SK-N-SH (cell line): ENCODE measurements at regions not wholly inside any gene's neighbourhood (a gene's known extent, or its start where the extent isn't known, plus 50 kb on each side); places are given as distances from the start of the nearest gene placed in this dataset.

ENCODE experiments used
- CTCF ChIA-PET: fragments of 300-600, 350-600 bp; formaldehyde crosslinking; extraction: SDS; loops from one replicate; lab custom pipeline; 2021; lab: Yijun Ruan, JAX
- POLR2A ChIA-PET: fragments of 350-600 bp; sonication (Branson Sonifier 250); formaldehyde crosslinking; extraction: SDS; loops from one replicate; lab custom pipeline; 2020; ENCODE audit warnings: antibody characterized with exemption, inconsistent platforms; lab: Yijun Ruan, JAX
- DNase-seq: peaks from one replicate; pipeline ENCODE4 v3.0.0; 2012
- H2AFZ ChIP-seq: fragments of 200-600 bp; sonication (generic); 2 replicates; pipeline ENCODE4 v1.8.1; 2016; ENCODE audit warnings: antibody characterized with exemption, mild to moderate bottlenecking, low read depth
- H3F3A ChIP-seq: fragments of 200-600 bp; sonication (generic); replicated peaks from 2 replicates; pipeline ENCODE3; 2016; ENCODE audit warnings: antibody characterized with exemption, mild to moderate bottlenecking; ENCODE audit not compliant: insufficient read depth
- H3K27ac ChIP-seq, 2 experiments: fragments of 200-500 bp in 1 of 2; fragments of 200-600 bp in 1 of 2; sonication (Bioruptor generic) in 1 of 2; sonication (generic), shearing (Covaris generic) in 1 of 2; 2 replicates each; pipeline versions ENCODE4 v1.5.1 to v1.6.1; 2014 to 2016; ENCODE audit warnings: low read depth in 2 of 2, inconsistent platforms in 1 of 2, low read length in 1 of 2, mild to moderate bottlenecking in 1 of 2, mixed read lengths in 1 of 2
- H3K27me3 ChIP-seq: fragments of 200-600 bp; sonication (generic), shearing (Covaris generic); 2 replicates; pipeline ENCODE4 v1.6.1; 2016; ENCODE audit warnings: mixed run types; ENCODE audit not compliant: insufficient read depth
- H3K36me3 ChIP-seq, 2 experiments: fragments of 200-500 bp in 1 of 2; fragments of 200-600 bp in 1 of 2; sonication (Bioruptor generic) in 1 of 2; sonication (generic) in 1 of 2; replicated peaks in 1 of 2; 2 replicates each; pipeline versions ENCODE3 to v1.5.1; 2014 to 2016; ENCODE audit warnings: low read length in 1 of 2, mild to moderate bottlenecking in 1 of 2; ENCODE audit not compliant: insufficient read depth in 2 of 2, control insufficient read depth in 1 of 2
- H3K4me1 ChIP-seq, 2 experiments: fragments of 200-500 bp in 1 of 2; fragments of 200-600 bp in 1 of 2; sonication (Bioruptor generic) in 1 of 2; sonication (generic), shearing (Covaris generic) in 1 of 2; 2 replicates each; pipeline versions ENCODE4 v1.5.1 to v1.6.1; 2014 to 2016; ENCODE audit warnings: low read depth in 1 of 2, low read length in 1 of 2, mixed run types in 1 of 2; ENCODE audit not compliant: insufficient read depth in 2 of 2, control insufficient read depth in 1 of 2
- H3K4me2 ChIP-seq: fragments of 200-600 bp; sonication (generic), shearing (Covaris generic); 2 replicates; pipeline ENCODE4 v1.6.1; 2017; ENCODE audit warnings: mixed run types
- H3K4me3 ChIP-seq, 2 experiments: fragments of 200-500 bp in 1 of 2; fragments of 200-600 bp in 1 of 2; sonication (Bioruptor generic) in 1 of 2; sonication (generic), shearing (Covaris generic) in 1 of 2; 2 replicates each; pipeline versions ENCODE4 v1.5.1 to v1.8.1; 2014 to 2016; ENCODE audit warnings: low read depth in 2 of 2, inconsistent platforms in 1 of 2, low read length in 1 of 2, mild to moderate bottlenecking in 1 of 2, mixed read lengths in 1 of 2, moderate library complexity in 1 of 2
- H3K79me2 ChIP-seq: fragments of 200-600 bp; sonication (generic); 2 replicates; pipeline ENCODE4 v1.8.1; 2017; ENCODE audit warnings: mild to moderate bottlenecking; ENCODE audit not compliant: insufficient read depth
- H3K9ac ChIP-seq: fragments of 200-600 bp; sonication (generic); 2 replicates; pipeline ENCODE4 v1.6.1; 2017; ENCODE audit warnings: mixed run types
- H3K9me2 ChIP-seq: fragments of 200-600 bp; sonication (generic); 2 replicates; pipeline ENCODE4 v1.6.1; 2017; ENCODE audit warnings: mixed run types
- H3K9me3 ChIP-seq: fragments of 200-600 bp; sonication (generic); 2 replicates; pipeline ENCODE4 v1.6.1; 2017; ENCODE audit warnings: mixed run types, mild to moderate bottlenecking, moderate library complexity
- H4K20me1 ChIP-seq: fragments of 200-600 bp; sonication (generic); 2 replicates; pipeline ENCODE4 v1.6.1; 2017; ENCODE audit warnings: mild to moderate bottlenecking, mixed run types; ENCODE audit not compliant: insufficient read depth
- CHD2 ChIP-seq: fragments of 150-350 bp; IDR thresholded peaks from 2 replicates; pipeline ENCODE4 v1.6.1; 2018; ENCODE audit warnings: low read length; ENCODE audit not compliant: partially characterized antibody
- CTCF ChIP-seq: fragments of 200-600 bp; sonication (generic); IDR thresholded peaks from 2 replicates; pipeline ENCODE4 v1.6.1; 2017; ENCODE audit warnings: antibody characterized with exemption, mild to moderate bottlenecking, moderate library complexity
- FOXM1 ChIP-seq: IDR thresholded peaks from 2 replicates; pipeline ENCODE4 v1.4.0; 2012; ENCODE audit warnings: low read depth, mild to moderate bottlenecking
- GABPA ChIP-seq: IDR thresholded peaks from 2 replicates; pipeline ENCODE4 v1.4.0; 2012; ENCODE audit warnings: low read depth, mild to moderate bottlenecking
- GATA2 ChIP-seq: sonication (generic); formaldehyde crosslinking; IDR thresholded peaks from 2 replicates; pipeline ENCODE4 v1.5.0; 2020; ENCODE audit warnings: mild to moderate bottlenecking, missing genetic modification reagents
- IRF3 ChIP-seq: fragments of 150-350 bp; IDR thresholded peaks from 2 replicates; pipeline ENCODE4 v1.6.1; 2016; ENCODE audit warnings: mild to moderate bottlenecking, low read depth, low read length
- MEF2A ChIP-seq: IDR thresholded peaks from 2 replicates; pipeline ENCODE4 v1.4.0; 2012; ENCODE audit warnings: low read depth, borderline replicate concordance
- NFIC ChIP-seq: IDR thresholded peaks from 2 replicates; pipeline ENCODE4 v1.4.0; 2012; ENCODE audit warnings: borderline replicate concordance
- RAD21 ChIP-seq: IDR thresholded peaks from 2 replicates; pipeline ENCODE4 v1.6.1; 2012; ENCODE audit warnings: mild to moderate bottlenecking, low read length
- REST ChIP-seq: IDR thresholded peaks from 2 replicates; pipeline ENCODE4 v1.6.1; 2012; ENCODE audit warnings: mild to moderate bottlenecking, low read depth, low read length, moderate library complexity
- SMC3 ChIP-seq: IDR thresholded peaks from 2 replicates; pipeline ENCODE4 v1.6.1; 2012; ENCODE audit warnings: low read depth, low read length, improper control_type of control experiment
- YY1 ChIP-seq: IDR thresholded peaks from 2 replicates; pipeline ENCODE4 v1.4.0; 2012; ENCODE audit warnings: low read depth, mild to moderate bottlenecking
- WGBS: methylation state at CpG from one replicate; pipeline ENCODE4 v1.1.6; 2017; ENCODE audit warnings: low lambda C conversion rate; 5-methylcytosine and 5-hydroxymethylcytosine counted together
- TF ChIP-seq, protein P1 (sequence below): IDR thresholded peaks from 2 replicates; pipeline ENCODE4; 2012

DNA sequence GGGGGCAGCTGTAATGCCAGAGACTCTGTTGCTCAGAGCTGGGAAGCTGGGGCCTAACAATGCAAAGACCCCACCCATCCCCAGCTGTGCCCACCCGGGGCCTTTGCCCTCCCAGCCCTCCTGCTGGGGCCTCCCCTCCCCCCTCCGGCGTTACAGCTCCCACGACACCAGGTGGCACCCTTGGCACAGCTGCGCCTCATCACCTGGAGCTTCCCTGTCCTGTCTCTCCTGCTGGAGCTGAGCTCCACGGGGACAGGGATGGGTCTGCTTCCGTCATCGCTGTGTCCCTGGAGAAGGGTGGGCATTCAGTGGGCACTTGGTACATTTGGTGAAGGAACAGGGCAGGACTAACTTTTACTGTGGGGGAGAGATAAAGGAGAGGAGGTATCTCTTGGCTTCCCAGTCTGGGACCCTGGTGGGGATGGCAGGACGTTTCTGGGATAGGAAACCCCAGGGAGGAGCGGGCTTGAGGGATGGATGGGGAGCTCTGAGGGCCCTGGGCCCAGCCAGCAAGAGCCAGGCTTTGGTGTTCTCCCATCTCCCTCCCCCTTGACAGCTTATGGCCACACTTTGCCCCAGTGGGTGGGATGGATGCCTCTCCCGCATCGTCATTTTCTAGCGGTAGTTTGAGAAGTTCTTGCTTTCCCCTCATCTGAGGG lies 453.2 kb downstream of the PTPRU start:
- no peak overlapping the region for H2AFZ ChIP-seq
- no peaks in the 10 kb centered on the region for H3K9me3 ChIP-seq
- no peak overlapping the region for H3K4me2 ChIP-seq
- H3K4me1 ChIP-seq: peaks cover 13 to 67% of the 10 kb centered on the region in 2 experiments
- TF ChIP-seq YY1 (no peak), GATA2 (CRISPR knock-in tag) (no peak), RAD21 (peak; percentile 58), GABPA (no peak), NFIC (no peak), IRF3 (no peak), CHD2 (peak; percentile 12), FOXM1 (no peak), CTCF (peak; percentile 20), SMC3 (peak; percentile 26)
- H3K27ac ChIP-seq: peak overlapping the region in 1 of 2 experiments; percentile 93; a peak in 2 of 4 replicates
- H3K27me3 ChIP-seq: no peaks in the 10 kb centered on the region
- no peaks in the 10 kb centered on the region for H3K9me2 ChIP-seq
- no peaks in the 10 kb centered on the region for H3K36me3 ChIP-seq
- H4K20me1 ChIP-seq: no peaks in the 10 kb centered on the region
- no peak overlapping the region for H3K4me3 ChIP-seq
- 86% methylated on average over 12 of the region's 13 CpGs for WGBS
- ChIA-PET CTCF (interaction anchor here (0.7 to 4.9 kb wide), 23 partner anchors 9 to 691 kb away, joined by 3 to 57 read pairs (median 5); partner anchors contain the start of gene PTPRU), POLR2A (interaction anchor here (0.9 to 1.4 kb wide), 2 partner anchors 20 to 396 kb away, joined by 3 to 4 read pairs; no protein-coding TSS in a partner anchor)
- DNase-seq: peak; percentile 55
- no peaks in the 10 kb centered on the region for H3K79me2 ChIP-seq
- H3K9ac ChIP-seq: no peak overlapping the region
- peaks cover 9% of the 10 kb centered on the region for H3F3A ChIP-seq

GRCh38 chr1:29688471-29689365 lies 452.4 kb downstream of the PTPRU start:
- POLR2A ChIA-PET: interaction anchor here (0.6 to 1.4 kb wide), 4 partner anchors 15 to 458 kb away, joined by 3 to 4 read pairs (median 3); partner anchors contain the start of gene MECR
- WGBS: 57% methylated on average over 14 of the region's 14 CpGs
- Histone ChIP-seq H3K4me3 (no peak overlapping the region), H3K9ac (peak overlapping the region; percentile 50; the same call in 1 of the 2 replicates), H3K27ac (peak overlapping the region; percentile 53 to 93), H4K20me1 (no peaks in the 10 kb centered on the region), H3K79me2 (no peaks in the 10 kb centered on the region), H3K9me2 (no peaks in the 10 kb centered on the region), H3K9me3 (no peaks in the 10 kb centered on the region), H3K27me3 (no peaks in the 10 kb centered on the region), H3K36me3 (no peaks in the 10 kb centered on the region), H3F3A (peaks cover 9% of the 10 kb centered on the region), H2AFZ (peak overlapping the region; percentile 60), H3K4me2 (peak overlapping the region; percentile 54), H3K4me1 (peaks cover 13 to 74% of the 10 kb centered on the region in 2 experiments)
- DNase-seq: no peak
- CTCF ChIA-PET: interaction anchor here (0.9 to 4.9 kb wide), 19 partner anchors 10 to 692 kb away, joined by 3 to 57 read pairs (median 5); partner anchors contain the start of gene PTPRU
- TF ChIP-seq IRF3 (no peak), CHD2 (no peak), MEF2A (no peak), GATA2 (CRISPR knock-in tag) (no peak), REST (no peak)
- TF ChIP-seq, protein P1, sequence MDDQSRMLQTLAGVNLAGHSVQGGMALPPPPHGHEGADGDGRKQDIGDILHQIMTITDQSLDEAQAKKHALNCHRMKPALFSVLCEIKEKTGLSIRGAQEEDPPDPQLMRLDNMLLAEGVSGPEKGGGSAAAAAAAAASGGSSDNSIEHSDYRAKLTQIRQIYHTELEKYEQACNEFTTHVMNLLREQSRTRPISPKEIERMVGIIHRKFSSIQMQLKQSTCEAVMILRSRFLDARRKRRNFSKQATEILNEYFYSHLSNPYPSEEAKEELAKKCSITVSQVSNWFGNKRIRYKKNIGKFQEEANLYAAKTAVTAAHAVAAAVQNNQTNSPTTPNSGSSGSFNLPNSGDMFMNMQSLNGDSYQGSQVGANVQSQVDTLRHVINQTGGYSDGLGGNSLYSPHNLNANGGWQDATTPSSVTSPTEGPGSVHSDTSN: peak; percentile 37; the same call in 1 of the 2 replicates
